Type B pancreatic cell (in vitro differentiated cells): ENCODE measurements at regions not wholly inside any gene's neighbourhood (a gene's known extent, or its start where the extent isn't known, plus 50 kb on each side); places are given as distances from the start of the nearest gene placed in this dataset.
A peak's percentile ranks its signal among the peaks of the same experiment; 100 is the strongest.

ENCODE experiments used
- DNase-seq: peaks from one replicate; pipeline ENCODE4 v3.0.0; 2021; ENCODE audit warnings: mixed read lengths; ENCODE audit not compliant: unreplicated experiment; ENCODE audit errors: extremely low spot score
- H3K27ac Mint-ChIP-seq: 2 replicates; pipeline ENCODE4 v1.8.0; 2021; ENCODE audit warnings: mild to moderate bottlenecking, mixed read lengths
- H3K27me3 Mint-ChIP-seq: 2 replicates; pipeline ENCODE4 v1.8.0; 2021; ENCODE audit warnings: mixed read lengths
- H3K36me3 Mint-ChIP-seq: 2 replicates; pipeline ENCODE4 v1.8.0; 2021; ENCODE audit warnings: mixed read lengths
- H3K4me1 Mint-ChIP-seq: one replicate; pipeline ENCODE4 v1.8.0; 2021; ENCODE audit warnings: mixed read lengths; ENCODE audit not compliant: unreplicated experiment
- H3K4me3 Mint-ChIP-seq: 2 replicates; pipeline ENCODE4 v1.8.0; 2021; ENCODE audit warnings: mild to moderate bottlenecking, mixed read lengths
- H3K9me3 Mint-ChIP-seq: 2 replicates; pipeline ENCODE4 v1.8.0; 2021; ENCODE audit warnings: mixed read lengths
- TF ChIP-seq, protein P1 (sequence below): fragments of 200-600 bp; sonication (generic); conservative IDR thresholded peaks from 2 replicates; pipeline ENCODE4 v1.5.0; 2021; ENCODE audit warnings: antibody characterized with exemption, mild to moderate bottlenecking

DNA sequence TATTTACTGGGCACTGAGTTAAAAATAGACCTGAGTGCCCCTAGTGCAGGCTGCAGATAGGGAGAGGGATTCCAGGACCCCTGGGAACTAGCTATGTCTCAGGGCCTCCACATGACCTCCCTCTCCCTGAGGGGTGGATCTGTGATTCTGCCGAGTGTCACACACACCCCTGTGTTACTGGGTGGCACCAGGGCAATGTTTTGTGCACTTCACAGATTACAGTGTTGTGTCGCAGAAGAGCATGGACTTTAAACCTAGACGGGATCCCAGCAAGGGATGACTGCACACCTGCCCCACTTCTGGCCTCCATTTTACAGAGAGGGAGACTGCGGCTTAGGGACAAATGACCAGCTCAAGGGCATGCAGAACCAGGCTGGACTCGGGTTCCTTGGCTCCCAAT lies 65.6 kb downstream of the ZFP36L2 start:
- Mint-ChIP-seq H3K27ac (no peak overlapping the region), H3K36me3 (no peaks in the 10 kb centered on the region), H3K27me3 (no peaks in the 10 kb centered on the region), H3K9me3 (no peaks in the 10 kb centered on the region), H3K4me3 (no peak overlapping the region), H3K4me1 (peaks cover 30% of the 10 kb centered on the region)
- DNase-seq, result no peak
- TF ChIP-seq, protein P1, sequence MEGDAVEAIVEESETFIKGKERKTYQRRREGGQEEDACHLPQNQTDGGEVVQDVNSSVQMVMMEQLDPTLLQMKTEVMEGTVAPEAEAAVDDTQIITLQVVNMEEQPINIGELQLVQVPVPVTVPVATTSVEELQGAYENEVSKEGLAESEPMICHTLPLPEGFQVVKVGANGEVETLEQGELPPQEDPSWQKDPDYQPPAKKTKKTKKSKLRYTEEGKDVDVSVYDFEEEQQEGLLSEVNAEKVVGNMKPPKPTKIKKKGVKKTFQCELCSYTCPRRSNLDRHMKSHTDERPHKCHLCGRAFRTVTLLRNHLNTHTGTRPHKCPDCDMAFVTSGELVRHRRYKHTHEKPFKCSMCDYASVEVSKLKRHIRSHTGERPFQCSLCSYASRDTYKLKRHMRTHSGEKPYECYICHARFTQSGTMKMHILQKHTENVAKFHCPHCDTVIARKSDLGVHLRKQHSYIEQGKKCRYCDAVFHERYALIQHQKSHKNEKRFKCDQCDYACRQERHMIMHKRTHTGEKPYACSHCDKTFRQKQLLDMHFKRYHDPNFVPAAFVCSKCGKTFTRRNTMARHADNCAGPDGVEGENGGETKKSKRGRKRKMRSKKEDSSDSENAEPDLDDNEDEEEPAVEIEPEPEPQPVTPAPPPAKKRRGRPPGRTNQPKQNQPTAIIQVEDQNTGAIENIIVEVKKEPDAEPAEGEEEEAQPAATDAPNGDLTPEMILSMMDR, result no peak

DNA sequence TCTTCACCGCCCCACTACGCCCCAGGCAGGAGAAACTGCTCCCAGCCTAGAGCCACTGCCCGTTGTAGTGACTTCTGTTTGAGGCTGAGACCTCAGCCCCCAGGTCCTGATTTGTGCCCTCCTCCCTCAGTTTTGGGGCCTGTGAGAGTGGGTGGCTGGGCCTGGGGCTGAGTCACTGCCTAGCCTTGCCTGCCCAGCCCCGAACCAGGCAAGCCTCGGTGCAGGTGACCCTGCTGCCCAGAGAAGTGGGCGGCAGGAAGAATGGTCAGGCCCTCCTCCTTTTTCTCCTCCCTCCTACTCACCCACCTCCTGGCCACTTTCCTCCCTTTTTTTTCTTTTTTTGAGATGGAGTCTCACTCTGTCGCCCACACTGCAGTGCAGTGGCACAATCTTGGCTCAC lies 66.6 kb downstream of the ZFP36L2 start:
- no peak overlapping the region for H3K27ac Mint-ChIP-seq
- no peaks in the 10 kb centered on the region for H3K9me3 Mint-ChIP-seq
- H3K4me3 Mint-ChIP-seq, result no peak overlapping the region
- no peak for DNase-seq
- H3K4me1 Mint-ChIP-seq, result peaks cover 28% of the 10 kb centered on the region
- H3K36me3 Mint-ChIP-seq, result no peaks in the 10 kb centered on the region
- TF ChIP-seq, protein P1, result no peak
- H3K27me3 Mint-ChIP-seq, result no peaks in the 10 kb centered on the region

DNA sequence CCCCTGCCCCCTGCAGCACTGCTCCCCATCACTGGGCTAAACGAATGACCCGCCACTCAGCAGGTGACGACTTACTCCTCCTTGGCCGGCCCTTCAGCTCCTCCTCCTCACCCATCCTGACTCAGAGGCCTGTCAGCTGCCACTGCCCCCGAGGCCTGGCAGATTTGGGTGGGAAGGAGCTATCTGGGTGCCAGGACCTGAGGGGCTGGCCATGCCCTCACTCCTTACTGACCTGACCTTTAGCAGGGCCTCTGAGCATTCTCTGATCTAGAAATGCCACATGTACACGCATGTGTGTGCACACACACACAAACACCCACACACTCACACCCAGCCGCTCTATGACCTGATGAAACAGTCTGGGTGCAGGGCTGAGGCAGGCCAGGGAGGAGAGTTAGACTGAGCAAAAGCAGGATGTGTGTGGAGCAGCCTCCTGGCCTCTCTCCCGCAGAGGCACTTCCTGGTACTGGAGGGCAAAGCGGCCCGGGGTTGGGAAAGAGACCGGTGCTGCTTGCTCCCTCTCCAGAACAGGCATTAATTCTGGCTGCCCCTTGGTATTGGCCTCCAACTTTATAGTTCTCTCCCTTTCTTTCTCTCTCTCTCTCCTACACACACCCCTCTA lies 68.0 kb downstream of the ZFP36L2 start:
- peaks cover 33% of the 10 kb centered on the region for H3K4me1 Mint-ChIP-seq
- no peak overlapping the region for H3K4me3 Mint-ChIP-seq
- no peaks in the 10 kb centered on the region for H3K27me3 Mint-ChIP-seq
- TF ChIP-seq, protein P1, result no peak
- H3K36me3 Mint-ChIP-seq, result no peaks in the 10 kb centered on the region
- DNase-seq, result no peak
- no peaks in the 10 kb centered on the region for H3K9me3 Mint-ChIP-seq
- peak overlapping the region; percentile 86 for H3K27ac Mint-ChIP-seq

DNA sequence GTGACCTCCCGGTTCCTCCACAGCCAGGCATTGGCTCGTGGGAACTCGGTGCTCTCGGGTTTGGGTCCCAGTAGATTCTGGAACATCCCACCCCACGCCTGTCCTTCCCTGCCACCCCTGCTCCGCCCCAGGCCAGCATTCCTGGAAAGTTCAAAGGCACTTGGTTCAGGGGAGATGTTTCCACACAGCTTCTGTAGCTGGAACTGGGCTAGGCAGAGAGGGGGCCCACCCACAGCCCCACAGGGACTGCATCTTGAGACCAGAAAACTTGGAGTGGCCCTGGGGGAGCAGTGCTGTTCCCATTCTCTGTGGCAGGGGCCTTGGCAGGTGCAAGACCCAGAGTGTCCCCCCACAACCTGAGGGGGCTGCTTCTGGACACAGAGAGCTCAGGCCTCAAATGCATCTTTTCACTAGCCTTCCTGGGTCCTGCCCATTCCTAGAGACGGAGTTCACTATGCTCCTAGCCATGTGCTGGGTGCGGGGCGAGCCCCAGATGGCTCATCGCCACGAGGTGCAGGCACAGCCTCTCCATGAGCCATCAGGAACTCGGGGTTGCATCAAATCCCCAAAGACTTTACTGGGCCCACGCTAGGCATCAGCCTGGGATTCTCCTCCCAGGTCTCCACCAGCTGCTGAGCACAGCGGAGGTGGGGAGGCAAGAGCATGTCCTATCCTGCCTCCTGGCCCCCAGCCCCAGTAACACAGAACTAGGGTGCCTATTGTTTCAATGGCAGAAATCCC lies 68.7 kb downstream of the ZFP36L2 start:
- DNase-seq, result no peak
- H3K27me3 Mint-ChIP-seq, result no peaks in the 10 kb centered on the region
- no peak overlapping the region for H3K4me3 Mint-ChIP-seq
- no peaks in the 10 kb centered on the region for H3K9me3 Mint-ChIP-seq
- H3K4me1 Mint-ChIP-seq, result peaks cover 33% of the 10 kb centered on the region
- TF ChIP-seq, protein P1, result no peak
- H3K36me3 Mint-ChIP-seq, result no peaks in the 10 kb centered on the region
- H3K27ac Mint-ChIP-seq, result no peak overlapping the region

DNA sequence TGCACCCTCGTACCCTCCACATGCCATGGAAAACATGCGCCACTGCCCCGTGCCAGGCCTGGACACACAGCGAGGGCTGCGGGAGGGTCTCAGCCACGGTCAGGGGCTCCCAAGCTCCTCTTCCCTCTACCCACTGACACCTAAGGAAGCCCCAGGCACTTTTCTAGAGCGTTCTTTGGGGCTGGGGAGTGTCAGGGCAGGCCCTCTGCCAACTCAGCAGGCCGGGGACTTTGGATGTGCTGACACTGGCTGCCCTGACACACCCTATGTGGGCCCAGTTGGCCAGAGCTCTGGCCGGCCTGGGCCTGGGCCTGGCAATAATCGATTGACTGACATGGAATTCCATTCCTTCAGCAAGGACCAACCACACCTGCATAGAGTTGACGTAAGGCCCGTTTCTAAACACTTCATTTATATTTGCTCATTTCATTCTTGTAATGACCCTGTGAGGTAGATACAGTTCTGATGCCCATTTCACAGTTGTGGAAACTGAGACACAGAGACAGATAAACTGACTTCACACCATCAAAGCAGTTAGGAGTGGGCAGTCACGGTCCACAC lies 70.5 kb downstream of the ZFP36L2 start:
- Mint-ChIP-seq H3K9me3 (no peaks in the 10 kb centered on the region), H3K27me3 (no peaks in the 10 kb centered on the region), H3K4me3 (no peak overlapping the region), H3K27ac (peak overlapping the region; percentile 51), H3K4me1 (peaks cover 31% of the 10 kb centered on the region), H3K36me3 (no peaks in the 10 kb centered on the region)
- TF ChIP-seq, protein P1, result no peak
- no peak for DNase-seq
